ENCODE measurements at regions not wholly inside any gene's neighbourhood (a gene's known extent, or its start where the extent isn't known, plus 50 kb on each side); places are given as distances from the start of the nearest gene placed in this dataset.
"Not testable (repeated sequence)": the region's sequence is repeated elsewhere in the genome, so short reads cannot be mapped to it uniquely, and the experiment has no call there.

GRCh38 chr4:123163501-123163900 lies 233.1 kb upstream of the SPRY1 start:
- DNase-seq: no peak

GRCh38 chr4:123166023-123166422 lies 230.6 kb upstream of the SPRY1 start:
- DNase-seq: no peak

GRCh38 chr4:123167931-123168330 lies 228.7 kb upstream of the SPRY1 start:
- no peak for DNase-seq

GRCh38 chr4:123168812-123169211 lies 227.8 kb upstream of the SPRY1 start:
- DNase-seq: no peak

- no peak for DNase-seq
Measured at GRCh38 chr4:123170843-123171242, 225.8 kb upstream of the SPRY1 start.

GRCh38 chr4:123176605-123177004 lies 220.0 kb upstream of the SPRY1 start:
- no peak for DNase-seq

- no peak for DNase-seq
Measured at GRCh38 chr4:123182289-123182688, 214.3 kb upstream of the SPRY1 start.

GRCh38 chr4:123183308-123183707 lies 213.3 kb upstream of the SPRY1 start:
- DNase-seq: no peak

GRCh38 chr4:123183754-123184153 lies 212.8 kb upstream of the SPRY1 start:
- not testable (repeated sequence) for DNase-seq

GRCh38 chr4:123186731-123187130 lies 209.9 kb upstream of the SPRY1 start:
- no peak for DNase-seq

- DNase-seq: no peak
Measured at GRCh38 chr4:123190176-123190575, 206.4 kb upstream of the SPRY1 start.

GRCh38 chr4:123191728-123192127 lies 204.9 kb upstream of the SPRY1 start:
- no peak for DNase-seq

GRCh38 chr4:123193802-123194367 lies 202.7 kb upstream of the SPRY1 start:
- no peak for DNase-seq

GRCh38 chr4:123198706-123199105 lies 197.9 kb upstream of the SPRY1 start:
- no peak for DNase-seq

- DNase-seq: peak; percentile 3
Measured at GRCh38 chr4:123200051-123200940, 196.3 kb upstream of the SPRY1 start.

GRCh38 chr4:123204737-123205136 lies 191.9 kb upstream of the SPRY1 start:
- no peak for DNase-seq

- DNase-seq: no peak
Measured at GRCh38 chr4:123206016-123206415, 190.6 kb upstream of the SPRY1 start.

GRCh38 chr4:123209436-123209835 lies 187.2 kb upstream of the SPRY1 start:
- no peak for DNase-seq

- DNase-seq: no peak
Measured at GRCh38 chr4:123215536-123215935, 181.1 kb upstream of the SPRY1 start.

- no peak for DNase-seq
Measured at GRCh38 chr4:123216543-123216942, 180.1 kb upstream of the SPRY1 start.

- no peak for DNase-seq
Measured at GRCh38 chr4:123216946-123217345, 179.6 kb upstream of the SPRY1 start.

GRCh38 chr4:123217664-123218063 lies 178.9 kb upstream of the SPRY1 start:
- no peak for DNase-seq

- no peak for DNase-seq
Measured at GRCh38 chr4:123218981-123219380, 177.6 kb upstream of the SPRY1 start.

- no peak for DNase-seq
Measured at GRCh38 chr4:123229286-123229685, 167.3 kb upstream of the SPRY1 start.

GRCh38 chr4:123230061-123230460 lies 166.5 kb upstream of the SPRY1 start:
- DNase-seq: no peak

Measured in DMS79 treated with DMSO at 0.1 percent for 48 hours (cell line).